PFSK-1 (cell line): ENCODE measurements at regions not wholly inside any gene's neighbourhood (a gene's known extent, or its start where the extent isn't known, plus 50 kb on each side); places are given as distances from the start of the nearest gene placed in this dataset.

Experiments
- FOXP2 ChIP-seq: optimal IDR thresholded peaks from 2 replicates; pipeline ENCODE3; 2011; ENCODE audit warnings: borderline replicate concordance, control low read depth, inconsistent platforms; ENCODE audit not compliant: insufficient read depth; ENCODE audit errors: extremely low read length, extremely low read depth
- POLR2AphosphoS5 ChIP-seq: IDR thresholded peaks from 2 replicates; pipeline ENCODE4 v1.6.1; 2012; ENCODE audit warnings: low read depth, mild to moderate bottlenecking, control low read depth, low read length, moderate library complexity
- REST ChIP-seq, 2 experiments: IDR thresholded peaks; 2 replicates each; pipeline versions ENCODE4 v1.6.1 to v1.8.0; 2011 to 2012; ENCODE audit warnings: low read depth in 2 of 2, low read length in 2 of 2, control low read depth in 1 of 2, inconsistent platforms in 1 of 2, mild to moderate bottlenecking in 1 of 2, moderate library complexity in 1 of 2; ENCODE audit not compliant: insufficient read depth in 1 of 2
- SIN3A ChIP-seq: IDR thresholded peaks from 2 replicates; pipeline ENCODE4 v1.6.1; 2012; ENCODE audit warnings: mild to moderate bottlenecking, low read length, moderate library complexity, borderline replicate concordance; ENCODE audit not compliant: insufficient read depth
- TAF1 ChIP-seq: IDR thresholded peaks from 2 replicates; pipeline ENCODE4 v1.6.1; 2012; ENCODE audit warnings: low read length, control low read depth, borderline replicate concordance; ENCODE audit not compliant: insufficient read depth

- TF ChIP-seq FOXP2: no peak
- no peak for TF ChIP-seq POLR2AphosphoS5
- no peak for TF ChIP-seq SIN3A
- TF ChIP-seq REST (IDR thresholded peaks at IDR 0.05; ENCODE audit: insufficient read depth in 1 of 2, low read depth in 2 of 2, low read length in 2 of 2): no peak
- no peak for TF ChIP-seq TAF1
Measured at GRCh38 chr1:187054862-187055757, 226.4 kb downstream of the PLA2G4A start.

- TF ChIP-seq POLR2AphosphoS5 (no peak), REST (IDR thresholded peaks at IDR 0.05; ENCODE audit: insufficient read depth in 1 of 2, low read depth in 2 of 2, low read length in 2 of 2) (no peak), FOXP2 (no peak), TAF1 (no peak), SIN3A (no peak)
Measured at GRCh38 chr1:187063271-187063670, 234.5 kb downstream of the PLA2G4A start.

GRCh38 chr1:187067160-187067559 is 238.4 kb downstream of the PLA2G4A start:
- no peak for TF ChIP-seq SIN3A
- no peak for TF ChIP-seq TAF1
- TF ChIP-seq FOXP2: no peak
- TF ChIP-seq REST (IDR thresholded peaks at IDR 0.05; ENCODE audit: insufficient read depth in 1 of 2, low read depth in 2 of 2, low read length in 2 of 2): no peak

GRCh38 chr1:187070076-187070475 is 241.3 kb downstream of the PLA2G4A start:
- TF ChIP-seq POLR2AphosphoS5: no peak
- no peak for TF ChIP-seq REST (IDR thresholded peaks at IDR 0.05; ENCODE audit: insufficient read depth in 1 of 2, low read depth in 2 of 2, low read length in 2 of 2)
- TF ChIP-seq TAF1: no peak
- no peak for TF ChIP-seq FOXP2
- no peak for TF ChIP-seq SIN3A
